Smooth muscle cell of the brain vasculature (primary cell): ENCODE measurements at regions not wholly inside any gene's neighbourhood (a gene's known extent, or its start where the extent isn't known, plus 50 kb on each side); places are given as distances from the start of the nearest gene placed in this dataset.
"Not testable (repeated sequence)": the region's sequence is repeated elsewhere in the genome, so short reads cannot be mapped to it uniquely, and the experiment has no call there.

Experiments
- DNase-seq: peaks from one replicate; pipeline ENCODE4 v3.0.0-alpha.2; 2012; ENCODE audit warnings: low read depth, low spot score

GRCh38 chr12:77222336-77222735 lies 157.0 kb upstream of the E2F7 start:
- no peak for DNase-seq

GRCh38 chr12:77220586-77220985 lies 155.2 kb upstream of the E2F7 start:
- no peak for DNase-seq

GRCh38 chr12:77218278-77218677 lies 152.9 kb upstream of the E2F7 start:
- no peak for DNase-seq

- not testable (repeated sequence) for DNase-seq
Measured at GRCh38 chr12:77216136-77216535, 150.8 kb upstream of the E2F7 start.

- DNase-seq = no peak
Measured at GRCh38 chr12:77214136-77214535, 148.8 kb upstream of the E2F7 start.

- no peak for DNase-seq
Measured at GRCh38 chr12:77213319-77213718, 147.9 kb upstream of the E2F7 start.

GRCh38 chr12:77210724-77211123 lies 145.4 kb upstream of the E2F7 start:
- DNase-seq = no peak

DNA sequence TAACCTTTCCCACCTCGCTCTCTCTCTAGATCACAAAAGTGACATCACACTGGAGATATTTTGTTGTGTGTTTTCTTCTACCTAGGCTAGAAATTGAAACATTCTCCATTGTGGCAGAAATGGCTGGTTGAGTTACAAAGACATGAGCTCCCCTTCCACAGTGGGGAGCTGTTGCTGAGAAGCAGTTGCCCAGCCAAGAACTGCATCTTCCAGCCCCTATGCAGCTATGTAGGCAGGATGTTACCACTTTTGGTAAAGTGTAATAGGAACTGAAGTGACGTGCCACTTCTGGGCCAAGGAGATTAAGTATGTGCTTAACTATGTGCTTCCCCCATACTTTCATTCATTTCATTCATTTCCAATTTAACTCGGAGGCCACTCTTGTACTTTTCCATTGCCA lies 138.7 kb upstream of the E2F7 start:
- DNase-seq = no peak

GRCh38 chr12:77202457-77203060 lies 137.2 kb upstream of the E2F7 start:
- DNase-seq = no peak

DNA sequence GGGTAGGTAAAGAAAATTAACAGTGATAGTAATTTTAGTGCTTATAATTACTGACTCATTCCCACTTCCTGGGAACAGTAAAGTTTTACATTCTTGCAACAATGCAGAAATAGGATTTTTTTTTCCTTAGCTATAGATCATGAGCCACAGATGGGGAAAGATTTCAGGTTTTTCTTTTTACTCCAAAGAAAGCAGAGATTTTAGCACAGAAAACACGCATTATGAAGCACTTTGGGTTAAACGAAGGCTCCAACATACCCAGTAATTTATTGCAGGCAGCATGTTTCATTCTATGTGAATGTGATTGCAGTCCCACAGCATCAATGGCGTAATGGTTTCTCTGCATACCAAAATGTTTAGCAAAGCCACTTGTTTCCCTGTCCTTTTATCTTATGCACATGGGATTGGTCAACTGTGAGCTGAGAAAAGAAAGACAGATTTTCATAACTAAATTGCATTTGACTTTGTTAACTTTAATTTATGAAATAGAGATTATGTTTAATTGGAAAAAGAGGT lies 124.6 kb upstream of the E2F7 start:
- no peak for DNase-seq

DNA sequence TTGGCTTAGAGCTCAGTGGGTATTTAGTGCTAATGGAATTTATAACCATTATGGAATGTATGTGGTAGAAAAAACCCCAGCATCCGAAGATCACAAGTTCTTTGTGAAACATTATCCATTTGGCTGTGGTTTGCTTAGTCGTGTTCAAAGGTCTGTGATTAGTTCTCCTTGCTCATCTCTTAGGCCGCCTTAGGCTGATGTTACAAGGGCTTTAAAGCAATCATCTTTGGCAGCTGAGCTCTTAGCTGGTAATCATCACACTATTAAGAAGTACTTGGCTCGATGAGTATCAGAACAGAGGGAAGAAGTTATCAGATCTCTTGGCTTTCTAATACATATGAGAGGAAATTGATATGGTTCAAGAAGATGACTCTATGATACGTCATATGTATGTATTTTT lies 124.1 kb upstream of the E2F7 start:
- DNase-seq = peak; percentile 26

DNA sequence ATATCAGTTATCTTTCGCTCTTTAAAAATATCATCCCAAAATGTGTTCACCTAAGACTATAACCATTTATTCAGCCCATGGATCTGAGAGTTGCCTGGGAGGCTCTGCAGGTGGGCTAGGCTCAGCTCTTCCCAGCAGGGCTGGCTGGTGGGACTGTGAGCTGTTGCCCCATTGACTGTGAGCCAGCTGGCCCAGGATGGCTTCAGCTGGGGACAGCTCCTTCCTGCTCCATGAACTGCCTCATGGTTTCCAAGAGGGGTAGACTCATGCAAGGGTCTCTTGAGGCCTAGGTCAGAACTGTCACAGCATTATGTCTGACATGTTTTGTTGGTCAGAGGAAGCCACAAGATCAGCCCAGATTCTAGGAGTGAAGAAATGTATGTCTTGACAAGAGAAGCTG lies 114.1 kb upstream of the E2F7 start:
- no peak for DNase-seq

- DNase-seq = no peak
Measured at GRCh38 chr12:77167801-77168200, 102.4 kb upstream of the E2F7 start.

- DNase-seq = no peak
Measured at GRCh38 chr12:77166696-77167095, 101.3 kb upstream of the E2F7 start.

DNA sequence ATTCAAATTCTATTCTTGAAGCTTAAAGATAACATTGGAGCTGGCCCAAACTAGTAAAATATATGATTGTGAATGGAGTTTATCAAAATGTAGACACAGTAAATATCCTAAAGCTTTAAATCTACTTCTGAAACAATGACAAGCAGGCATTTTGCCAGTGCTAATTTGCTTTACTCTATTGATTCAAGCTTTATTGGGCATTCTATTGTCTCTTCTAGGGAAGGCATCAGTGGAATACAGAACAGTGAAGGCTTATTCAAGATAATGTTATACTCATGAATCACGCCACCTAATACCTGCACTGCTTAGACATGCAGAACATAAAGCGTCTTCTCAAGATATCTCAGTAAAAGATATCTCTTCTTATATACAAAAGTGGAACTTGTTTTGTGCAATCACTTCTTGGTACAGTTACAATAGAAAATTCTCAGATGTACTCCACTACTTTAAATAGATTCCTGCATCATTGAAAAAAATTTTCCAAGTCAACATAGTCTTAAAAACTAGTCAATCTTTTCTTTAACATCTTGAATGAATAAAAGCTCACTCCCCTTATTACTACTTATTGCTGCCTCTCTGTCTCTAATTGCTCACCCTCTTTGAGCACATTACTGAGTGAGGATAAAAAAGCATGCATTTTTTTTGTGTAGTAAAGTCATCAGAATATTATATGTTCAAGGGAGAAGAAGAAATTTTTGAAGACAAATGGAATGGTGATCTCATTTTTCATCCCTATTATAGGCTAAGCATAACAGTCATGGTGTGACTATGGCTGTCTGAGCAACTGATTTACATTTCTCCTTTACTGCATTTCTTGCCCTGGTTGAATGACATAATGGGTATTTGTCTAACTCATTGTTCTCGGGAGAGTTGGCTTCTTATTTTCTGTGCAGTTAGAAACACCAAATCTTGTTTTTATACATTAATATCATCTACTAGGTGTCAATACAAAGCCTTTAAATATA lies 98.0 kb upstream of the E2F7 start:
- DNase-seq = no peak

DNA sequence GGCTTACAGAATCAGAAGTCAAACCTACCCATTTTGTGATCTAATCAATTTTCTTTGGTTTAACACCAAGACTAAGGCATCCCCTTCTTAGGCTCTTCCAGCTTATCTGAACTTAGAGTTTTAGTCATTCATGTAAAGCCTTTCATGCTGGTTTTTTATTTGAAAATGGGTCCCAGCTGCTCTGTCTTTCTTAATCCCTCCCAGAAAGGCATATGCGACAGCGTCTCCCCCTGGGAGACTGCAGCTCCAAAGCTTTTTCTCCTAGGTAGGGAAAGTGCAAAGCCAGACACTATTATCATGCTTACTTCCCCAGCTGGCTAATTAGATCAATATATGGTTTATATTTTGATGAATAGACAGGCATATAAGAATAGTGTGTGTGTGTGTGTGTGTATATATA lies 96.6 kb upstream of the E2F7 start:
- DNase-seq = no peak

DNA sequence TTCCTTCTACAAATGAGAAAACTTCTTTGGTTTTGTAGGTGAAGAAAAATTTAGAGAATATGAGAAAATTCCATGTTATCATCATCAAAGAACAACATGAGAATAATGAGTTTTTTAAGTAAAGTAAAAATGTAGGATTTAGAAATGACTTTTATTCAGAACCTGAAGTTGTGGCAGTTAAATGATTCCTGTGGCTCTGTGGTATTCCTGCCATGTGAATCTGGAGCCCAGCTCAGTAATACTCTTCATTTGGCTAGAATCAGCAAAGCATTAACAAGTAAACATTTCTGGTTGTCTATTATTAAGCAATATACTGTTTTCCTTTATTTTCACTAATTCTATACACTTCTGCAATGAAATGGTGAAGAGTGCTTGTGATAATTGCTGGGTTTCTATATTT lies 95.6 kb upstream of the E2F7 start:
- DNase-seq = no peak

GRCh38 chr12:77153706-77154105 lies 88.3 kb upstream of the E2F7 start:
- DNase-seq = no peak

GRCh38 chr12:77152623-77153193 lies 87.3 kb upstream of the E2F7 start:
- DNase-seq = peak; percentile 51

DNA sequence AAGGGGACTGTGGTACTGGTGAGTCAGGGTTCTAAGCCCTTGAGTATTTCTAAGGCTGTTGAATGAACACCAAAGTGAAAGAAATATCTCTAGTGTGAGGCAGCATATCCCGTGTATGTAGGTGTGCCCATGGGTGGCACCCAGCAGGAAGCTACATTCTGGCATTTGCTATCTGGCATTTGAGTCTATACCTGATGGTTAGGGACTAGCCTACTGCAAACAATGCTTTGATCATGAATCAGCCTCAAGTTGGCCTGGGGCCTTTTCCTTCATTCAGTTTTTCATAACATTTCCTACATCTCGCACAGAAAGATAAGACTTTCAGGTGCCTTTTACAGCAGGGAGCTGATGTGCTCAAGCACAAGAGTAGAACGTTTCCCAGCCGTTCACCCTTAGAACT lies 85.7 kb upstream of the E2F7 start:
- no peak for DNase-seq

- peak; percentile 46 for DNase-seq
Measured at GRCh38 chr12:77133566-77133965, 68.2 kb upstream of the E2F7 start.

- DNase-seq = no peak
Measured at GRCh38 chr12:77131977-77132490, 66.7 kb upstream of the E2F7 start.
